ENCODE measurements at regions not wholly inside any gene's neighbourhood (a gene's known extent, or its start where the extent isn't known, plus 50 kb on each side); places are given as distances from the start of the nearest gene placed in this dataset.

DNA sequence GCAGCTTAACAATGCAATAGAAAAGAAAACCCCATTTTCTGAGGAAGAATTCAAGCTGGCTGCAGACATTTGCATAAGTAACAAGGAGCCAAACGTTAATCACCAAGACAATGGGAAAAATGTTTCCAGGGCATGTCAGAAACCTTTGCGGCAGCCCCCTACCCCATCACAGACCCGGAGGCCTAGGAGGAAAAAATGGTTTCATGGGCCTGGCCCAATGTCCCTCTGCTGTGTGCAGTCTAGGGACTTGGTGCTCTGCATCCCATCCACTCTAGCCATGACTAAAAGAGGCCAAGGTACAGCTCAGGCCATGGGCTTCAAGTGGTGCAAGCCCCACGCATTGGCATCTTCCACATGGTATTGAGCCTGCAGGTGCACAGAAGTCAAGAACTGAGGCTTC is 147.0 kb upstream of the NR3C2 start:
- Mint-ChIP-seq H3K27me3 (no peaks in the 10 kb centered on the region), H3K4me1 (no peaks in the 10 kb centered on the region), H3K27ac (no peak overlapping the region), H3K4me3 (no peak overlapping the region), H3K9me3 (ENCODE audit: insufficient read depth) (peaks cover 22% of the 10 kb centered on the region)
- ChIA-PET POLR2A (no interaction called here), CTCF (no interaction called here)
- ATAC-seq (ENCODE audit: low read depth) (no peak), DNase-seq (no peak)
- no peaks in the 10 kb centered on the region for H3K36me3 ChIP-seq (replicated peaks in 1 of 2; ENCODE audit: control extremely low read depth in 1 of 2, control insufficient read depth in 1 of 2, extremely low read depth in 1 of 2, insufficient read depth in 2 of 2, low read length in 1 of 2)
- no peaks in the 10 kb centered on the region for H3K79me2 ChIP-seq (ENCODE audit: control insufficient read depth, insufficient read depth, low read length)
- 82% methylated on average over 4 of the region's 4 CpGs for WGBS (ENCODE audit: insufficient coverage)
- H3K9me3 ChIP-seq (ENCODE audit: control extremely low read depth in 1 of 3, control insufficient read depth in 2 of 3, insufficient read depth in 1 of 3, low read length in 2 of 3) = peaks cover 1 to 13% (median 3%) of the 10 kb centered on the region in 3 donors
- TF ChIP-seq EZH2 (IDR thresholded peaks at IDR 0.05; ENCODE audit: borderline replicate concordance, insufficient read depth, low read depth, low read length, poor library complexity, severe bottlenecking) (no peak), CTCF (IDR thresholded peaks at IDR 0.05) (no peak)
- no peak overlapping the region for H3K4me2 ChIP-seq (replicated peaks; ENCODE audit: low read depth, low read length, poor library complexity, severe bottlenecking)
- no peaks in the 10 kb centered on the region for H3K27me3 ChIP-seq (replicated peaks in 1 of 4; ENCODE audit: control extremely low read depth in 1 of 4, control insufficient read depth in 3 of 4, insufficient read depth in 4 of 4, low read length in 3 of 4)
- no peak overlapping the region for H2AFZ ChIP-seq (ENCODE audit: insufficient read depth, low read depth, low read length, poor library complexity, severe bottlenecking)
- H3K4me1 ChIP-seq (ENCODE audit: control insufficient read depth in 2 of 2, insufficient read depth in 2 of 2, low read length in 2 of 2) = no peaks in the 10 kb centered on the region
- intact Hi-C loops (cut with micrococcal nuclease) = no loop called here
- no peak overlapping the region for H3K4me3 ChIP-seq (ENCODE audit: control extremely low read depth in 1 of 5, extremely low read depth in 1 of 5, insufficient read depth in 1 of 5, low read depth in 2 of 5, low read length in 4 of 5)
- H4K20me1 ChIP-seq (ENCODE audit: control insufficient read depth, insufficient read depth, low read length, poor library complexity, severe bottlenecking) = no peaks in the 10 kb centered on the region
- H3K27ac ChIP-seq (ENCODE audit: low read length in 2 of 2) = no peak overlapping the region
- H3K9ac ChIP-seq (ENCODE audit: low read length) = no peak overlapping the region

- H3K4me2 ChIP-seq (replicated peaks; ENCODE audit: low read depth, low read length, poor library complexity, severe bottlenecking) = no peak overlapping the region
- H3K9me3 ChIP-seq (ENCODE audit: control extremely low read depth in 1 of 3, control insufficient read depth in 2 of 3, insufficient read depth in 1 of 3, low read length in 2 of 3) = no peaks in the 10 kb centered on the region
- H3K27me3 Mint-ChIP-seq = no peaks in the 10 kb centered on the region
- H3K4me3 ChIP-seq (ENCODE audit: control extremely low read depth in 1 of 5, extremely low read depth in 1 of 5, insufficient read depth in 1 of 5, low read depth in 2 of 5, low read length in 4 of 5) = no peak overlapping the region
- no peaks in the 10 kb centered on the region for H3K79me2 ChIP-seq (ENCODE audit: control insufficient read depth, insufficient read depth, low read length)
- no peak overlapping the region for H3K27ac Mint-ChIP-seq
- no CpG with 5 or more reads among the region's 2 CpGs for WGBS (ENCODE audit: insufficient coverage)
- no peaks in the 10 kb centered on the region for H3K36me3 ChIP-seq (replicated peaks in 1 of 2; ENCODE audit: control extremely low read depth in 1 of 2, control insufficient read depth in 1 of 2, extremely low read depth in 1 of 2, insufficient read depth in 2 of 2, low read length in 1 of 2)
- no peak overlapping the region for H2AFZ ChIP-seq (ENCODE audit: insufficient read depth, low read depth, low read length, poor library complexity, severe bottlenecking)
- peaks cover 3% of the 10 kb centered on the region for H3K9me3 Mint-ChIP-seq (ENCODE audit: insufficient read depth)
- H3K4me3 Mint-ChIP-seq = no peak overlapping the region
- DNase-seq = no peak
- no peaks in the 10 kb centered on the region for H4K20me1 ChIP-seq (ENCODE audit: control insufficient read depth, insufficient read depth, low read length, poor library complexity, severe bottlenecking)
- intact Hi-C loops (cut with micrococcal nuclease) = no loop called here
- H3K9ac ChIP-seq (ENCODE audit: low read length) = no peak overlapping the region
- H3K4me1 Mint-ChIP-seq = no peaks in the 10 kb centered on the region
- ChIA-PET CTCF (no interaction called here), POLR2A (no interaction called here)
- no peak overlapping the region for H3K27ac ChIP-seq (ENCODE audit: low read length in 2 of 2)
- H3K27me3 ChIP-seq (replicated peaks in 1 of 4; ENCODE audit: control extremely low read depth in 1 of 4, control insufficient read depth in 3 of 4, insufficient read depth in 4 of 4, low read length in 3 of 4) = no peaks in the 10 kb centered on the region
- H3K4me1 ChIP-seq (ENCODE audit: control insufficient read depth in 2 of 2, insufficient read depth in 2 of 2, low read length in 2 of 2) = no peaks in the 10 kb centered on the region
- no peak for TF ChIP-seq CTCF (IDR thresholded peaks at IDR 0.05)
- TF ChIP-seq EZH2 (IDR thresholded peaks at IDR 0.05; ENCODE audit: borderline replicate concordance, insufficient read depth, low read depth, low read length, poor library complexity, severe bottlenecking) = no peak
- no peak for ATAC-seq (ENCODE audit: low read depth)
Measured at GRCh38 chr4:148575577-148575976, 133.4 kb upstream of the NR3C2 start.

Measured in B cell (primary cell).